NOMO-1 (cell line): ENCODE measurements at regions not wholly inside any gene's neighbourhood (a gene's known extent, or its start where the extent isn't known, plus 50 kb on each side); places are given as distances from the start of the nearest gene placed in this dataset.

Experiments used
- DNase-seq, 2 experiments: peaks; one replicate each; lab custom pipeline; 2025; ENCODE audit not compliant: unreplicated experiment in 2 of 2; lab: John Stamatoyannopoulos, UW

GRCh38 chr12:111063295-111064026, 143.1 kb upstream of the MYL2 start:
- DNase-seq = no peak

DNA sequence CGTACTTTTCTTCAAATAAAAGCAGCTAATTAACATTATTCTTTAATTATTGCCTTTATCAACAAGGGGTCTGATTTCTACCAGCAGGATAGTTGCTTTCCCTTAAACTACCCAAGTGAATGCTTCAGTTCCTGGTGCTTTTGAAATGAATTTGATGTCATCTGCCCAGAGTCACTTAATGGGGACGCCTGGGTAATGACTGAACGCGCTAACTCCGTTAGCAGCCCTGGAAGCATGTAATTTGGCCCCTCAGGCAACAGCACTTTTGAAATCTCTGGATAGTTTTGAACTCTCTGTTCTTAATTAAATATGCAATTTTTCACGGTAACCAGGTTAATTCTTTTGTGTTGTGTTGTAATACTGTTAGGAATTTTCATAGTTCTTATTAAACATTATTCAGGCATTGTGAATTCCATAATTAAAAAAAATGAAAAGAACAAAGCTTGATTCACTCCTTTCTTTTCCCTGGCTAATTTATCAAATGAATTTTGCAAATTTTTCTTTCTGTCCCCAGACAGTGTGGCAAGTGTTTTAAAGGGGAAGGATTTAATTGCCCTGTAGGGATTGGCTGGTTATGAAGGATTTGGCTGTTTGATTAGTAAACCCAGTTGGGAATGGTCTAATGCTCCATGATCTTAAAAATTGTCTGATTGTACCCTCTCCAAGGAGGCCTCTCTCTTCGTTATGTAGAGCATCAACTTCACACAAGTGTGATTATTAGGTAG, 137.5 kb upstream of the MYL2 start:
- no peak for DNase-seq

DNA sequence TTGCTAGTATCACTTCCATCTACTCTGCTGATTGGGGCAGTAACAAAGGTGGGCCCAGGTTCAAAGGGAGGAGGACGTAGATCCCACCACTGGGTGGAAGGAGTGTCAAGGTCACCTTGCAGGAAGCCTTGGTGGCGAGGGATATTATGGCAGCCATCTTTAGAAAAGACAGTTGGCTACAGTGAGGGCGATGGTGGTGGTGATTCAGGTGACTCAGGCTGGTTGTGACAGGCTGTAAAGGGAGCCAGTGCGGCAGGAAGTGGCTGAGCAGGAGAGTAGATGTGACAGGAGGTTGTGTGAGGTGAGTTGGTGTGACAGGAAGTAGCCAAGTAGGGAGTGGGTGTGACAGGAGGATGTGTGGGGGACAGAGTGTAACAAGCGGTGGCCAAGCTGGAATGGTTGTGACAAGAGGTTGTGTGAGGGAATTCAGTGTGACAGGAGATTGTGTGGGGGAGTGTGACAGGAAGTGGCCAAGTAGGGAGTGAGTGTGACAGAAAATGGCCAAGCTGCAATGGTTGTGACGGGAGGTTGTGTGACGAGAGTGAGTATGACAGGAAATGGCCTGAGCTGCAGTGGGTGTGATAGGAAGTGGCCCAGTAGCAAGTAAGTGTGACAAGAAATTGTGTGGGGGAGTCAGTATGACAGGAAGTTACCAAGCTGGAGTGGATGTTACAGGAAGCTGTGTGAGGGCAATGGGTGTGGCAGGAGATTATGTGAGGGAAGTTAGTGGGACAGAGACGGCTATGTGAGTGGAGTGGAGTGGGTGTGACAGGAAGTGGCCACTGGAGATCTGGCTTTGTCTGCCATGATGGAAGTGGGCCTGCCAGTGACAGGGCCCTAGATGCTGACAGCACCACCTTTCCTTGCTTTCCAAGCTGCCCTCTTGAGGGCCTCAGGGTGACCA, 136.5 kb upstream of the MYL2 start:
- peak; percentile 66 to 81 for DNase-seq

GRCh38 chr12:111055181-111055880, 135.0 kb upstream of the MYL2 start:
- no peak for DNase-seq

GRCh38 chr12:111048991-111049390, 128.6 kb upstream of the MYL2 start:
- no peak for DNase-seq

DNA sequence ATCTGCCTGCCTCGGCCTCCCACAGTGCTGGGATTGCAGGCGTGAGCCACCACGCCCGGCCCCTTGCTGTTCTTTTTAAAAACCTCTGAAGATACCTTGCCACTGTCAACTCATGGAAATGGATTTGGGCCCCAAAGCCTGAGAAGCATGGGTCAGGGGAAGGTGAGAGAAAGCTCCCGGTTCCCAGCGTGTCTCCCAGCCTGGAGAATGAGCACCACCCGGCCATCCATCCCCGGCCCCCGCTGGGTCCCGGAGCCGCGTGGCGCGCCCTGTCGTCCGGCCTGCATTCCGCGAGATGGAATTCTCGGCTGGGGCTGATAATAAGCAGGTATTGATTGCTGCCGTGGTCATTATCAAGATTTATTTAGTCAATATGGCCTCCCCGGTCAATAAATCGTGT, 126.5 kb upstream of the MYL2 start:
- DNase-seq = no peak

DNA sequence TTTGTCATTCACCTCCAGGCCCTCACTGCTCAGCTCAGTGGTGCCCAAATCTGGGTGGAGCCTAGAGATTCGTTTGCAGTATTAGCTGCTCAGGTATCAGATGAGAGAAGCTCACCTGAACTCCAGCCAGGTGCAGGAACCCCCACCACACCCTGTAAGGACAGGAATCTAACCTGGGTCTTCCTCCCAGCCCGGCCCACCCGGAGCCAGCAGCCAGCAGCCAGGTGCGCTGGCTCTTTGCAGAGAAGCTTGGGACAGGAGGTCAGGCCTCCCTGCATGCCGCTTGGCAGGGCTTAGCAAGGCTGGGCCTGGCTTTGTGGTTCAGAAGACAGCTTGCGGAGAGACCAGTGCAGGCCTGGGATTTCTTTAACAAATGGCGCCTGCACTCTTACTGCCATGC, 125.6 kb upstream of the MYL2 start:
- DNase-seq = no peak

GRCh38 chr12:111041091-111041490, 120.7 kb upstream of the MYL2 start:
- DNase-seq = no peak

- no peak for DNase-seq
Measured at GRCh38 chr12:111040690-111041089, 120.3 kb upstream of the MYL2 start.

- no peak for DNase-seq
Measured at GRCh38 chr12:111038941-111039340, 118.6 kb upstream of the MYL2 start.

- no peak for DNase-seq
Measured at GRCh38 chr12:111038077-111038476, 117.7 kb upstream of the MYL2 start.

GRCh38 chr12:111037047-111037446, 116.7 kb upstream of the MYL2 start:
- DNase-seq = no peak

GRCh38 chr12:111035578-111036301, 115.4 kb upstream of the MYL2 start:
- DNase-seq = no peak

- no peak for DNase-seq
Measured at GRCh38 chr12:111034886-111035577, 114.7 kb upstream of the MYL2 start.

- DNase-seq = peak; percentile 21 to 25
Measured at GRCh38 chr12:111034083-111034885, 113.9 kb upstream of the MYL2 start, which contains the start of gene CUX2. Gene CUX2, plus strand, starts transcription at chr12:111034165.

- DNase-seq = no peak
Measured at GRCh38 chr12:111033281-111034082, 113.1 kb upstream of the MYL2 start.

- DNase-seq = no peak
Measured at GRCh38 chr12:111032591-111032919, 112.2 kb upstream of the MYL2 start.
